ENCODE measurements at regions not wholly inside any gene's neighbourhood (a gene's known extent, or its start where the extent isn't known, plus 50 kb on each side); places are given as distances from the start of the nearest gene placed in this dataset.

GRCh38 chr2:173537694-173538093, 183.0 kb downstream of the CDCA7 start:
- TF ChIP-seq BACH2 (CRISPR knock-in tag; IDR thresholded peaks at IDR 0.05; ENCODE audit: borderline replicate concordance): no peak
- no peak for TF ChIP-seq TOX (CRISPR knock-in tag; IDR thresholded peaks at IDR 0.05; ENCODE audit: borderline replicate concordance)
- no peak for TF ChIP-seq PPARA (CRISPR knock-in tag; IDR thresholded peaks at IDR 0.05; ENCODE audit: borderline replicate concordance)
- TF ChIP-seq SNAI2 (CRISPR knock-in tag; IDR thresholded peaks at IDR 0.05): no peak
- TF ChIP-seq GLIS3 (CRISPR knock-in tag; IDR thresholded peaks at IDR 0.05): no peak
- no peak for TF ChIP-seq CSRNP3 (CRISPR knock-in tag; IDR thresholded peaks at IDR 0.05)
- TF ChIP-seq ZFP30 (CRISPR knock-in tag; IDR thresholded peaks at IDR 0.05): no peak
- no peak for TF ChIP-seq ZNF8 (CRISPR knock-in tag; IDR thresholded peaks at IDR 0.05)
- no peak for TF ChIP-seq ZNF565 (CRISPR knock-in tag; conservative IDR thresholded peaks at IDR 0.05; ENCODE audit: low read depth)
- TF ChIP-seq TCF4 (CRISPR knock-in tag; IDR thresholded peaks at IDR 0.05; ENCODE audit: borderline replicate concordance): no peak
- no peak for TF ChIP-seq ESRRG (CRISPR knock-in tag; IDR thresholded peaks at IDR 0.05)
- TF ChIP-seq ZNF70 (CRISPR knock-in tag; IDR thresholded peaks at IDR 0.05): no peak
- TF ChIP-seq RARB (CRISPR knock-in tag; IDR thresholded peaks at IDR 0.05): no peak
- TF ChIP-seq OSR1 (CRISPR knock-in tag; IDR thresholded peaks at IDR 0.05): no peak
- TF ChIP-seq ISL1 (CRISPR knock-in tag; IDR thresholded peaks at IDR 0.05): no peak
- no peak for TF ChIP-seq TSHZ2 (CRISPR knock-in tag; IDR thresholded peaks at IDR 0.05)
- TF ChIP-seq CSDC2 (CRISPR knock-in tag; IDR thresholded peaks at IDR 0.05): no peak
- TF ChIP-seq CREB5 (CRISPR knock-in tag; IDR thresholded peaks at IDR 0.05; ENCODE audit: low read depth): no peak
- no peak for TF ChIP-seq POU6F1 (CRISPR knock-in tag; IDR thresholded peaks at IDR 0.05; ENCODE audit: borderline replicate concordance, low read depth)
- no peak for TF ChIP-seq ZC3H10 (CRISPR knock-in tag; IDR thresholded peaks at IDR 0.05)
- no peak for ATAC-seq

GRCh38 chr2:173539615-173540014, 184.9 kb downstream of the CDCA7 start:
- ATAC-seq: no peak
- TF ChIP-seq ZFP3 (CRISPR knock-in tag; IDR thresholded peaks at IDR 0.05) (no peak), POU6F1 (CRISPR knock-in tag; IDR thresholded peaks at IDR 0.05; ENCODE audit: borderline replicate concordance, low read depth) (no peak), OSR1 (CRISPR knock-in tag; IDR thresholded peaks at IDR 0.05) (no peak), SNAI2 (CRISPR knock-in tag; IDR thresholded peaks at IDR 0.05) (no peak), BACH2 (CRISPR knock-in tag; IDR thresholded peaks at IDR 0.05; ENCODE audit: borderline replicate concordance) (no peak), RARB (CRISPR knock-in tag; IDR thresholded peaks at IDR 0.05) (no peak), ZNF8 (CRISPR knock-in tag; IDR thresholded peaks at IDR 0.05) (no peak), ZFP30 (CRISPR knock-in tag; IDR thresholded peaks at IDR 0.05) (no peak), CREB5 (CRISPR knock-in tag; IDR thresholded peaks at IDR 0.05; ENCODE audit: low read depth) (no peak), ZNF565 (CRISPR knock-in tag; conservative IDR thresholded peaks at IDR 0.05; ENCODE audit: low read depth) (no peak)

All from SK-N-SH treated with all-trans-retinoic acid at 6 μM for 48 hours (cell line).